Fibroblast of pulmonary artery (primary cell): ENCODE measurements at regions not wholly inside any gene's neighbourhood (a gene's known extent, or its start where the extent isn't known, plus 50 kb on each side); places are given as distances from the start of the nearest gene placed in this dataset.

Source experiments
- DNase-seq: peaks from one replicate; pipeline ENCODE4 v3.0.0-alpha.2; 2010; ENCODE audit warnings: low read depth
- H3K4me3 ChIP-seq: replicated peaks from 2 replicates; pipeline ENCODE4 v1.5.1; 2011; ENCODE audit warnings: low read depth, mild to moderate bottlenecking, control low read depth, low read length, moderate library complexity
- TF ChIP-seq, protein P1 (sequence below): IDR thresholded peaks from 2 replicates; pipeline ENCODE4 v1.5.1; 2011; ENCODE audit warnings: mild to moderate bottlenecking, control low read depth, low read length, inconsistent platforms; ENCODE audit errors: missing control alignments

DNA sequence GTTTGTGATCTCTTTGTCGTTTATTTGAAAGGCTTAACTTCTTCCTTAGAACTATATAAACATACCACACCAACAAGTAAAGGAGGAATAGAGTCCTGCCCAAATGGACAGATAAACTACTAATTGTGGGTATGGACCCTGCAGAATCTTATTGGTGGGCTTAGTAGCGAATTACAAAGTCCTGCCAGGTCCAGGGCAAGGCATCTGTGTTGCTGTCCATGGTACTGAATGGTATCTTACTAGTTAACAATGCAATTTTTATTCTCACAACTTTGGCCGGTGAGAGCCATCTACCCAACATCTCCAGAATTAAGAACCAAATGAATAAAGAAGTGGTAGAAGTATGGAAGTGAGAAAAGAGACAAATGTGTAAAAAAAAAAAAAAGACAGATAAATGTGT lies 1782.4 kb upstream of the WWC1 start:
- peak; percentile 29 for DNase-seq
- no peak overlapping the region for H3K4me3 ChIP-seq
- TF ChIP-seq, protein P1, sequence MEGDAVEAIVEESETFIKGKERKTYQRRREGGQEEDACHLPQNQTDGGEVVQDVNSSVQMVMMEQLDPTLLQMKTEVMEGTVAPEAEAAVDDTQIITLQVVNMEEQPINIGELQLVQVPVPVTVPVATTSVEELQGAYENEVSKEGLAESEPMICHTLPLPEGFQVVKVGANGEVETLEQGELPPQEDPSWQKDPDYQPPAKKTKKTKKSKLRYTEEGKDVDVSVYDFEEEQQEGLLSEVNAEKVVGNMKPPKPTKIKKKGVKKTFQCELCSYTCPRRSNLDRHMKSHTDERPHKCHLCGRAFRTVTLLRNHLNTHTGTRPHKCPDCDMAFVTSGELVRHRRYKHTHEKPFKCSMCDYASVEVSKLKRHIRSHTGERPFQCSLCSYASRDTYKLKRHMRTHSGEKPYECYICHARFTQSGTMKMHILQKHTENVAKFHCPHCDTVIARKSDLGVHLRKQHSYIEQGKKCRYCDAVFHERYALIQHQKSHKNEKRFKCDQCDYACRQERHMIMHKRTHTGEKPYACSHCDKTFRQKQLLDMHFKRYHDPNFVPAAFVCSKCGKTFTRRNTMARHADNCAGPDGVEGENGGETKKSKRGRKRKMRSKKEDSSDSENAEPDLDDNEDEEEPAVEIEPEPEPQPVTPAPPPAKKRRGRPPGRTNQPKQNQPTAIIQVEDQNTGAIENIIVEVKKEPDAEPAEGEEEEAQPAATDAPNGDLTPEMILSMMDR: no peak

DNA sequence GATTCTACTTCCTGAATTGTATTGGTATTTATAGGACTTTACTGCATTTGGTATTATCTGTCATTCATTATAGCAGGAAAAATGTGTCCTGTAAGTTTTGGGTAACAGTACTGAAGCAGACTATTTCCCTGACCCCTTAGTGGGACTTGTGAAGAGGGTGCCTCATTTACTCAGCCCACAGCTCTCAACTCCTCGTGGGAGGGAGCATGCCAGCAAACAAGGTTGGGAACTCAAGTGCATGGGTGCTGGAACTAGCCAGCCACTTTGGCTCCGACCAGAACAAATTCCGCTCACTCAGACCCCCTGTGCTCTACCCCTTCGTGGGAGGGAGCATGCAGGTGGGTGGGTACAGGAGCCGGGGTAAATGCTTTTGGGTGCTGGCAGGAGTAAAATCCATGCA lies 1773.5 kb upstream of the WWC1 start:
- TF ChIP-seq, protein P1: no peak
- DNase-seq: no peak
- H3K4me3 ChIP-seq: no peak overlapping the region

DNA sequence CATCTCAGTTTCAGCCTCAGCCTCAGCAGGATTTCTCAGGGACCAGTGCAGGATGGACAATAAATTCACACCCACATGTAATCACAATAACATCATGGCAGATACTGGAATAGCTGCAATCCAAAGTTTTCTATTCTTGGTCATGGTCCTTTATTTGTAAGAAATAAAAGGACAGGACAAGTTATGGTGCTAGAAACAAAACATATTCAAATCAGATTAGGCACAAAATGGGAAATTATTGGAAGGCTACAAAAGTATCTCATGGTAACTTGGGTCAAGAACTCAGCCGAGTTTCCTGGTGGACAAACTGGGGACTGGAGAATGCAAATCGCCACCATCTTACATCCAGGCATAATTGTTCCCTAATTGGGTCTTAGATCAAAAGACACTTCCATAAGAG lies 1768.2 kb upstream of the WWC1 start:
- H3K4me3 ChIP-seq: no peak overlapping the region
- no peak for DNase-seq

DNA sequence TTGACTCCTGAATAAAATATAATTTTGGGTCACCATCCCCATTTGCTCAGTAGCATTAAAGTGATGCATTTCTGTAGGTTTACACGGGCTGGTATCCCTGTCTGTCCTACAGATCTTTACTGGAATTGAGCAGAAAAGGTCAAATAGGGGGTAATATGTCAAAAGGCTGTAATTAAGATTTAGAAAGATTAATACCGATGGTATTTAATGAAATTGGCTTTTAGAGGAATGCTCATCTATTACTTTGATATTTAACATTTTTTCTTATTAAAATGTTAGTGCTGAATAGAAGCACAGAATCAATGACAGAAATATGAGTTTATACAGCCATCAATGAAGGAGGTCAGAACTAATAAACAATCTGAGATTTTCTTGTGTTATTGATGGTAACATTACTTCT lies 1762.2 kb upstream of the WWC1 start:
- no peak overlapping the region for H3K4me3 ChIP-seq
- TF ChIP-seq, protein P1: no peak
- DNase-seq: no peak

More for the DNA sequence above, 1768.2 kb upstream of the WWC1 start:
- TF ChIP-seq, protein P1: no peak

DNA sequence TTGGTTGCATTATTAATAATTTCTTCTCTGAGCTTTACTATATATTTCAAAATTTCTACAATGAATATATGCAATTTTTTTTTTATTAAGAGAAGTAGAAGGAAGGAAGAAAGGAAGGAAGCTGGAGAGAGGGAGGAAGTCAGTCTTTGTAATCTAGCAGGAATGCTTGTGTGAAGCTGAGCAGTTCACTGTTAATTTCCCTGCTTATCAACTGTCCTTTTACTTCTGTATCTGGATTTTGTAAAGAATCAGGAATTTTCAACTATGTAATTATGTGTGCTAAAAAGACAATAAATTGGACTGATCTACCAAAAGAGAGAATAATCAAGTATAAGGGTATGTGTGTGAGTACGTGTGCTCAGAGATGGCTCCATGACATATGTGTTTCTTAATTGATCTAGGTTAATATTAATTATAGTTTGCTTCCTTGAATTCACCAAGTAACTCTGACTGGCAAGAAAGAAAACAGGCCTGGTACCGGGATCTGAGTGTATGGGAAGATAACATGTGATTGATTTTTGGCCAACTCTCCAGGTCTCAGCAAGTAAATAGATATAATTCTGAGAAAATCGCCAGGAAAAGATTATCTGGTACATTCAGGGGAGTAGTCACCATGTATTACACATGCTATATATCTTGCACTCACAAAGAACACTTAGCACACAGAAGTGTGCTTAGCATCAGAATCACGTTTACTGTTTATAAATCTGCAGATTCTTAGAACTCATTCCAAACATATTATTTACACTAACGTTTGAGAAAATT lies 1758.8 kb upstream of the WWC1 start:
- TF ChIP-seq, protein P1: no peak
- H3K4me3 ChIP-seq: no peak overlapping the region
- DNase-seq: no peak

DNA sequence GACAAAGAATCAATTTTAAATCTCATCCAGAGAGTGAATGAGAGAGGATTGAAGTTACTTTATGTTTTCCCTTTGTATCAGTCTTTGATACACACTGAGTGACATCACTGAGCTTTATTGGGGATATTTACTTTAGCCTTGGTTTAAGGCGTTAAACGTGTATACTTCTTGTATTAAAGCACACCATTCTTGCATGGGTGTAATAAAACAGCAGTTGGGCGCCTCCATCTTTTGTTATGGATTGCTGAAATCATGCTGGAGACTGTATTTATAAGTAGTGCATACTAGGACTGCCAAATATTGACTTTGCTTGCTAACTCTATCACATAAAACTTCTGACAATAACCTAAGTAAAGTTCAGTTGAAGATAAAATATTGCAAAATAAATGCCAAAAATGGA lies 1755.8 kb upstream of the WWC1 start:
- DNase-seq: no peak
- TF ChIP-seq, protein P1: no peak

DNA sequence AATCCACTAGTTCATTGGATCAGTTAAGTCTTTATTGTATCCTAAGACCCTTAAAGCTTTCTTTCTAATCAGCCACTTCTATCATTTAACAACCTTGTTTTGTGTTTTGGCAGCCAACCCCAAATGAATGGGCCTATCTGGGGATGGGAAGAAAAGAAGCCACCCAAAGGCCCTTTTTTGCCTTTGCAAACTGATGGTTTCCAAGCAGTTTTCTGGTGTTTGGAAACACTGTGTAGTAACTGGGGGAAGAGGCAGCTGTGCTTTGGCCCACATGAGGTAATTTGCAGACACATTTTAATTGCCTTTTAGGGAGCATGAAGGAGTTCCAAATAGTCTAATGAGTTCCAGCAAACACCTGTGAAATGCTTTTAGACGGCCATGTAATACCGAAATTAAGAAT lies 1751.3 kb upstream of the WWC1 start:
- H3K4me3 ChIP-seq: no peak overlapping the region
- DNase-seq: no peak
- TF ChIP-seq, protein P1: no peak

More for the DNA sequence above, 1755.8 kb upstream of the WWC1 start:
- no peak overlapping the region for H3K4me3 ChIP-seq
